RCC 7860 (cell line): ENCODE measurements at regions not wholly inside any gene's neighbourhood (a gene's known extent, or its start where the extent isn't known, plus 50 kb on each side); places are given as distances from the start of the nearest gene placed in this dataset.
"Not testable (repeated sequence)": the region's sequence is repeated elsewhere in the genome, so short reads cannot be mapped to it uniquely, and the experiment has no call there.

Experiments
- DNase-seq: peaks from one replicate; pipeline ENCODE4 v3.0.0-alpha.2; 2015; ENCODE audit warnings: low spot score
- FAIRE-seq: peaks from 2 replicates; lab custom pipeline; 2012; peaks lifted over from hg19 to GRCh38; lab: Jason Lieb, UNC

GRCh38 chr3:174536319-174536718 is 322.8 kb upstream of the NAALADL2 start:
- DNase-seq (no peak), FAIRE-seq (no peak)

- no peak for FAIRE-seq
These were observed 321.0 kb upstream of the NAALADL2 start for GRCh38 chr3:174538151-174538550.

GRCh38 chr3:174540116-174540908 is 318.8 kb upstream of the NAALADL2 start:
- FAIRE-seq (no peak), DNase-seq (no peak)

More at GRCh38 chr3:174538151-174538550, 321.0 kb upstream of the NAALADL2 start:
- no peak for DNase-seq

- no peak for DNase-seq
These were observed 317.3 kb upstream of the NAALADL2 start for GRCh38 chr3:174541708-174542315.

GRCh38 chr3:174547801-174548435 is 311.2 kb upstream of the NAALADL2 start:
- no peak for DNase-seq
- FAIRE-seq, result no peak

More at GRCh38 chr3:174541708-174542315, 317.3 kb upstream of the NAALADL2 start:
- FAIRE-seq, result no peak

- no peak for FAIRE-seq
- no peak for DNase-seq
These were observed 310.1 kb upstream of the NAALADL2 start for GRCh38 chr3:174548841-174549623.

GRCh38 chr3:174581558-174581957 is 277.6 kb upstream of the NAALADL2 start:
- no peak for FAIRE-seq
- no peak for DNase-seq

- FAIRE-seq (no peak), DNase-seq (no peak)
These were observed 275.7 kb upstream of the NAALADL2 start for GRCh38 chr3:174583396-174583795.

GRCh38 chr3:174587137-174587536 is 272.0 kb upstream of the NAALADL2 start:
- FAIRE-seq, DNase-seq: not testable (repeated sequence)

GRCh38 chr3:174596447-174596982 is 262.6 kb upstream of the NAALADL2 start:
- no peak for FAIRE-seq

GRCh38 chr3:174598885-174599439 is 260.2 kb upstream of the NAALADL2 start:
- FAIRE-seq, result no peak
- DNase-seq, result no peak

More at GRCh38 chr3:174596447-174596982, 262.6 kb upstream of the NAALADL2 start:
- no peak for DNase-seq

- FAIRE-seq (no peak), DNase-seq (no peak)
These were observed 246.0 kb upstream of the NAALADL2 start for GRCh38 chr3:174613173-174613572.

GRCh38 chr3:174614036-174614435 is 245.1 kb upstream of the NAALADL2 start:
- FAIRE-seq, result no peak

GRCh38 chr3:174618368-174619080 is 240.6 kb upstream of the NAALADL2 start:
- DNase-seq (no peak), FAIRE-seq (no peak)

More at GRCh38 chr3:174614036-174614435, 245.1 kb upstream of the NAALADL2 start:
- DNase-seq, result no peak

- no peak for DNase-seq
- no peak for FAIRE-seq
These were observed 239.9 kb upstream of the NAALADL2 start for GRCh38 chr3:174619239-174619638.

GRCh38 chr3:174620138-174620537 is 239.0 kb upstream of the NAALADL2 start:
- DNase-seq (no peak), FAIRE-seq (no peak)

GRCh38 chr3:174620855-174621472 is 238.2 kb upstream of the NAALADL2 start:
- DNase-seq (no peak), FAIRE-seq (no peak)

GRCh38 chr3:174633342-174633741 is 225.8 kb upstream of the NAALADL2 start:
- FAIRE-seq, result no peak
- no peak for DNase-seq

GRCh38 chr3:174636451-174636850 is 222.7 kb upstream of the NAALADL2 start:
- FAIRE-seq (no peak), DNase-seq (no peak)
